NCI-H526 (cell line): ENCODE measurements at regions not wholly inside any gene's neighbourhood (a gene's known extent, or its start where the extent isn't known, plus 50 kb on each side); places are given as distances from the start of the nearest gene placed in this dataset.
"Not testable (repeated sequence)": the region's sequence is repeated elsewhere in the genome, so short reads cannot be mapped to it uniquely, and the experiment has no call there.

Experiments
- DNase-seq, 2 experiments: peaks; one replicate each; lab custom pipeline; 2025; lab: John Stamatoyannopoulos, UW

DNA sequence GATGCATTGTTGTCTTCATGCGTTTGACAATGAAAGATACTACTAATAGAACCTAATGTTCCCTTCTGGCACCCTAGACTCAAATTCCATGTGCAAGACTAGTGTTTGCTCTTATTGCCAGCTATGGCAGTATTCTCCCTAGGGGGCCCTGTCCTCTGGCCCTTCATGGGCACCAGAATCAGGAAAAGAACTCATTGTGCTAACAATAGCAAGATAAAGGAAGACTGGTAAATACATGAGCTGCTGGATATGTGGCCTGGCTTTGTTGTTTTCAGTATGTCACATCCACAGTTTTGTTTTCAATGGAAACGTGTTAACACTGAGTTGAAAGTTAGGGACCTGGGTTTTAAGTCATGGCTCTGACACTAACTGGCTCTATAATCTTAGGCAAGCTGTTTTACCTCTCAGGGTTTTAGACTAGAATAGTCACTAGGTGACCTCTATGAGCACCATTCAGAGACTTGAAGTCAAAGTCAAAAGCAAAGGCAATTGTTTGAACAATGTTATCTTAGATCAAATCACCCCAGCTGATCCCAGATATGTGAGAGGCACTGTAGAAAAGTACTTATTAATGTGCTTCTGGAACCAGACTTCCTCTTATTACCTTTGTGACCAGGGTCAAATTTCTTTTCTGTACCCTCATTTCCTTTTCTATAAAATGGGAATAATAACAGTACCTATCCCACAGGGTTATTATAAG lies 253.7 kb upstream of the DIAPH2 start:
- DNase-seq, result no peak

DNA sequence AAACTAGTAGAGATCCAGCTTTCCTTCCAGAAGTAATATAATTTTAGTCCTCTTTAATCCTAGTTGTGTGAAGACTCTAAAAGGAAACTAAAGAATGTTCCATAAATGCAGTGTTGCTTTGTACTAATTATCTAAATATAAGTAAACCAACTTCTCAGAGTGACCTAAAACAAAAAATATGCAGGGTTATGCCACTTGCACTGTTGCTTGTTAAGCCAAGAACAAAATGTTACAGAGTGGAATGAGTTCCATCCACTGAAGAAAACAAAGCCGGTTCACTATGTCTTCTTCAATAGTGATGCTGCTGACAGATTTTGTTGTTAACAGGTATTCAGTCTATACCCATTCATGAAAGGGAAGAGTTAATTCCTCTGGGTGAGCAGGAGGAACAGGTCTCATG lies 252.0 kb upstream of the DIAPH2 start:
- no peak for DNase-seq

DNA sequence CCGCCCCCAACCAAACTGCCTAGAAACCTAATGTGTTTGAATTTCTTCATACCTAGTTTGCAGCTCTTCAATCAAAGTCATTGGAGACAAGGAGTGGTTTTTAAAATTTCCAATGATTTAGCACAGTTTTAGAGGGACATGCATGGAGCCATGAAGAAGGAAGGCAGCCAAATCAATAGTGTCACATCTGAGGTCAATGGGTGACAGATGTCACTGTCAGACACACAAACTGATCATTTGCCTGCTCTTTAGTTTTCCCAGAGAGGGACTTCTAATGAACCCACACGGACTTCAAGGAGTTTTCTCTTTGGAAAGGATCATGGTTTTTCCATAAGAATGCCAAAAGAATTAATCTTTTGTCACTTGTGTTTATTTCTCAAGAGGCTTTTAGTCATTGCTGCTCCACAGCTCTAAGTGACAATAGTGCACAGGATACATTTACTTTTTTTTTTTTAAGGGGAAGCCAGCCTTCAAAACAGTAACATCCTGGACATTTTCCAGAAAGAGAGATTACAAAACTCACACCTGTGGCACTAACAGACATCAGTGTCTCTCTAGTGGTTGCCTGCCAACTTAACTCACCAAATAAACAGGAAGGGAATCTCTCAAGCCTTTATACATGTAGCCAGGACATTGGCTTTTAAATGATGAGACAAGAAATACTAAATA lies 251.1 kb upstream of the DIAPH2 start:
- no peak for DNase-seq

DNA sequence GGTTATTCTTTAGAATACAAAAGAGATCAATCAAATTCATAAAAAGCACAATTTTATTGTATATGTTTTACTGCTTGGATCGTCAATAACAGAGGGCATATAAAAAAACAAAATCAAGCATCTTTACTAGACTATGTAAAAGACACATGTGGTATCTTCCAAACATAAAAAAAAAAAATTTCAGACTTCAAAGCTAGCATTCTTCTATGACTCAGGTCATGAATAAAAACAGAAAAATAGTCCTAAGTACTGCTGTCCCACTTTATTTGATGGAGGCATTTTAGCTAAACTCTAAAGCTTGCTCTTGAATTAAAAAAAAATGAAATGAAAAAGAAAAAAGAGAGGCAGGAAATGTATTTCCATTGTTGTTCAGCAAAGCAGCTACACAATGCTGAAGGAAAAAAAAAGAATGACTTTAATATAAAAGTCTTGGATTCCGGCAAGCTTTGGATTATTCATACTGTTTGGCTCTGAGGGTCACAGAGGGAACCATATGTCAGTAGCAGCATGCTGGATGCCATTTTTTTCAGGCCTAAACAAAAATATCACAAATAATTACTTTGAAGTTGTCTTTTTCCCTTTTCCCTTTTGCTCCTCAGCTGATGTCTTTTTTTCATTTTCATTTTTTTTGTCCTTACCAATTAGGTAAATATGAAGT lies 249.1 kb upstream of the DIAPH2 start:
- no peak for DNase-seq

DNA sequence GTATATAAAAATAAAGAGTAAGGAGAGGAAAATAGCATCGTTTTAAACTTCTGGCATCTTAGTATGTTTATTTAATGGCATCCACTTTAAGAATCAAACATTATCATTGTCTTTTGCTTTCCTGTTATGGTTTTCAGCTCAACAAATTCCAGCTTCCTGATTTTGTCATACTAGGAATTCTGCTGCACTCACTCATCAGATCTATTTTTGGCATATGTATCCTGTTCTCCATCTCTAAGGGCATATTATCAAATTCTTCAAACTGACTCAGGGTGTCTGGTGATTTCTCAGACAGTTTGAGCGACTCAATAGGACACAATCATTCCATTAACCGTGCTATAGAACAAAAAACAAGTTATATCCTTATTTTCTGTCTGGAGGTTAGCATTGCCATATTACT lies 248.5 kb upstream of the DIAPH2 start:
- no peak for DNase-seq

DNA sequence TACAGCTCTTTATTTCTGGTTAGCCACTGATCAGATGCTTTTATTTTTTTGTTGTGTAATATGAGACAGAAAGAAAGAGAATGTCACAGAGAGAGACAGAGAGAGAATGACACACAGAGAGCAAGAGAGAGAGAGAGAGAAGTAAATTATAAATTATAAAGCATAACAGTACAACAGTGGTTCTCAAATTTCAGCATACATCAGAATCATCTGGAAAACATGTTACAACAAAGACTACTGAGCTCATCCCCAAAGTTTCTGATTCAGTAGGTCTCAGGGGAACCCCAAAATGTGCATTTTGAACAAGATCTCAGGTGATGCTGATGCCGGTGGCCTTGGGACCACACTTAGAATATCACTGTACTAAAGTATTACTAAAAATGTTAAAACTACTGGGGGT lies 245.8 kb upstream of the DIAPH2 start:
- no peak for DNase-seq

DNA sequence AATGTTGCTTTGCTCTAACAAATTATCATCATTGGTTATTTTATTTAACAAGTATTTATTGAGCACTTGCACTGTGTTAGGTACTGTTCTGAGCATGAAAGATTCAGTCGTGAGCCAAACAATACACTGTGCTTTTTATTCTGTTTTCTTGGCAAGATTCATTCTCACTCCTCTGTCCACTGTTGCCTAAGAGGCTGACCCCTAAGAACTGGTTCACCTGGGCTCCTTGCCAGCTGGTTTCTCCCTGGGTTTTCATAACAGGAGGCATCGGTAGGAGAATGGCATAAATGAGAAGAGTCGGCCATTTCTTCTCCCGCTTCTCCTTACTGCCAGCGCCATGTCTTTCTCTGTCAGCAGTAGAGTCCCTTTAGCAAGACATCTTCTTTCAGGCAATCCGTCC lies 243.7 kb upstream of the DIAPH2 start:
- DNase-seq, result no peak

DNA sequence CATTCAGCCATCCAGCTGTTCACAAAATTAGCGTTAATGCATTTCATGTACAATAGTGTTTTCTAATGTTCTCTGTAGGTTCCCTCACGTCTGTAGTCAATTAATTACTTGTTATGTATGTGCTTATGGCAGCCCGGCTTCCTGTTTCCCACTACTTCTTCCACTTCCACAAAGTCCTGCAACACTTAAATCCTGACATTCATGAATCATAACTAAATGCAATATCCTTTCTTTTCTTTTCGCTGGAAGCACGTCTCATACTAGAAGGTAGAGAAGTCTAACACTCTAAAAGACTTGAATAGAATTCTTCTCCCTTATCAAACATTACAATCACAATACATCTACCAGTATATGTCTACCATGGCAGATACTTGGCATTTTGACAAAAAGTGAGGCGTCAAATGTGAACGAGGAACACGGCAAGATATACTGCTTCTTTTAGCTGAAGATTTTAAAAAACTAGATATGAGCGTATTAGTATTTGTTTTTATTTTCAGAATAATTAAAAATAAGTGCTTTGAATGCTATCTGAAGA lies 239.0 kb upstream of the DIAPH2 start:
- DNase-seq, result no peak

DNA sequence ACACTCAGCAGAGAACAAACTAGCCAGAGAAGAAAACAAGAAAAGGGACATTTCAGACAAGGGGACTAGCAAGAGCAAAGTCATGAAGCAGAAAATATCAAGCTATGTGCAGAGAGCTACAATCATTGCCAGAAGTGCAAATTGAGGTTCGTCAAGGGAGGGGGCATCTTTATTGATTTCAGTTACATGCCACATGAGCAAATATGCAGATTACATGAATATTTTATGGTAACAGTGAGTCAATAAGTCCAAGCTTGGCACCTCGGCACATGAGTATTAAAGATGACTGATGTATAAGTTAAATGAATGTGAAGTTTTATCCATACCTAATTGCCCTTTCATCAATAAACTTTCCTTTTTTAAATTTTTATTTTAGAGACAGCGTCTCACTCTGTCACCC lies 238.1 kb upstream of the DIAPH2 start:
- DNase-seq, result no peak

DNA sequence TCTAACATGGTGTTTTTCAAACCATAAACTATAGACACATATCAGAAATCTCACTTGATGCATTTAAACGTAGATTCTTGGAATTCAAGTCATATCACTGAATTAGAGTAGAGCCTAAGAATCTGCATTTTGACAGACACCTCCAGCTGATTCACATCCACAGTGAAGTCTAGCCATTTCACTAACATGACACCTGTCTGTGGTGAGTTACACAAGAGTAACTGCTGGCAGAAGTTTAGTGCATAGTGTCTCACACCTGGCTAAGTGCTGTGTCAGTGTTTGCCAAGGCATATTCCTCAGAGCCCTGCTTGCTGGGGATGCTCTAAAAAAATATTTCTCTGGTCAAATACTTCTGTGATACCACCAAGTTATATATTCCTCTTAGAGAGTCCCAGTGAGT lies 237.5 kb upstream of the DIAPH2 start:
- DNase-seq, result no peak

DNA sequence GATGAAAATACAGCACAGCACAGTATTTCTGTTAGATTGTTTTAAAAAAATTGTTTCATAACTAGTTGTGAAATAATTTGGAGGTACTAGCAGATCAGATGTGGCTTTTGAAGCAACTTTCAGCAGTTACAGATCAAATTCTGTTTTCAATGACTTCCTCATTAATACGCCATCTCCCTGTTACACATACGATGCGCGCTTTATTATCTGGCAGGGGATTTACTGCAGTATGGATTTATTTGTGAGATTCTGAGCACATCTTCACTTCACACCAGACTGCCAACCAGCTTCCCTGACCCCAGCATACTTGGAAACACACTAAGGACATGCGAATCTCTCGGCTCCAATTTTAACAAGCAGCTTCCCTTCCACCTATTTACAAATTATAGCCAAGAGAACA lies 235.5 kb upstream of the DIAPH2 start:
- DNase-seq, result no peak

DNA sequence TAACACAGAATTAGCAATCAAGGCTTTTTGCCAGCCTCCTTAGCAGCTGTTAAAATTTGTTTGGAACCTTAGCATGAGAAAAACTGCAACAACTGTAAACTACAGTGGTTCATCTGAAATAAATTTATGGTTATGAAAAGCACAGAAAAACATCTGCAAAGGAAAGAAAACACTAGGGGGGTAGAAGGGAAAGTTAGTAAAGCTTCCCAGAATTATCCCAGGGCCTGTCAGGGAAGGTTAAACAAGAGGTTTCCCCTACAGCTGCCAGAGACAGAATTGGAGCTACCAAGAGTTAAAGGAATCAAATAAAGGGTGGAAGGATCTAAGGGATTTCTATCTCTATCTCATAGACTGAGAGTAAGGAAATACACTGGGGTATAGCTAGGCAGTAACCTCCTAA lies 234.7 kb upstream of the DIAPH2 start:
- no peak for DNase-seq

DNA sequence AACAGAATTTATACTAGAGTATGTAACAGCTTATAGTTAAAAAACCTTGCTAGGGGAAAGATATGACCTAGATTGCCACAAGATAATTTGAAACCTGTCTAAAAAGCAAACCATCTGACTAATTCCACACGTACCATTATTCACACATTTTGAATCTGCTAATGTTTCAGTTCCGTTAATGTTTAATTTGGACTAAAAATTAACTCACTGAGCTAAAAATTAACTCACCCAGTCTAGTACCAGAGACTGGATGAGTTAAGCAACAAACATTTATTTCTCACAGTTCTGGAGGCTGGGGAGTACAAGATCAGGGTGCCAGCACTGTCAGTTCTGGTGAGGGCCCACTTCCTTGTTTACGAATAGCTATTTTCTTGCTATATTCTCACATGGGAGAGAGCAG lies 231.5 kb upstream of the DIAPH2 start:
- DNase-seq, result no peak

DNA sequence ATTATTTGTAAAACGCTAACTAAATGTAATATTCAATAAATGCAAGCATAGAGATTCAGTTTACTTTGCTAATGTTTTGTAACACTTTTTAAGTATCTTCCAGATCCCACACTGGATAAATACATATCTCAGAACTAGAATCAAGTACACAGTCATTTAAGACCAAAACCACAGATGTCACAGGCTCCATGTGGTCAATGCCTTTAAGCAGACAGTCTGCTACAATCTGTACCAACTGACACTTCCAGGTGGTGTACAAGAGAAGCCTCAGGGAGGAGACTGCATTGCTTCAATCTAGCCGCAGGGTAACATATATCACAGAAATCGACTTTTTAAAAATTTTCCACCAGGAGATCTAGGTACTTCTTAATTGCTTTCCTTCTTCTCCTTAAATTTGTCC lies 229.6 kb upstream of the DIAPH2 start:
- no peak for DNase-seq

DNA sequence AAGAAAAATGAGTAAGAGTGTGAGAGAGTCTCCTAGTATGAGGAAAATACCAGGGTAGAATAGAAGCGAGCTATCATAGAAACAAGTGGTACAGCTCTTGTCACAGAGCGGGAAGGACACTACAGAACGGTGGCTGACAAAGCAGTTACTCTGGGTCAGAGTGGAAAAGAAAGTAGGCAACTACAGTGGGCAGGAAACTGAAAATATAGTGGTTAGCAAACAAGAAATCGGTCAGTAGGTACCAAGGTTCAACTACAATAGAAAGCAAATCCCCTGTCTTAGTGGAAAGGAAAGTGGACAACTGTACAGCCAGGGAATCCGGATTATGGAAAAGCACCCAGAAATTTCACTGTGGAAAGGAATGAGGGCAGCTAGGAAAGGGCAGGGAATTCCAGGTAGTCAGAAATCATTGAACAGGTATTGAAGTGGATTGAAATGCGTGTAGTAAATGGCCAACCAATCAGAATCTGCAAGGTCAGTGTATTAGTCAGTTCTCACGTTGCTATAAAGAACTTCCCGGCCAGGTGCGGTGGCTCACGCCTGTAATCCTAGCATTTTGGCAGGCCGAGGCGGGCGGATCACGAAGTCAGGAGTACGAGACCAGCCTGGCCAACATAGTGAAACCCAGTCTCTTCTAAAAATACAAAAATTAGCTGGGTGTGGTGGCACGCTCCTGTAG lies 219.6 kb upstream of the DIAPH2 start:
- no peak for DNase-seq

DNA sequence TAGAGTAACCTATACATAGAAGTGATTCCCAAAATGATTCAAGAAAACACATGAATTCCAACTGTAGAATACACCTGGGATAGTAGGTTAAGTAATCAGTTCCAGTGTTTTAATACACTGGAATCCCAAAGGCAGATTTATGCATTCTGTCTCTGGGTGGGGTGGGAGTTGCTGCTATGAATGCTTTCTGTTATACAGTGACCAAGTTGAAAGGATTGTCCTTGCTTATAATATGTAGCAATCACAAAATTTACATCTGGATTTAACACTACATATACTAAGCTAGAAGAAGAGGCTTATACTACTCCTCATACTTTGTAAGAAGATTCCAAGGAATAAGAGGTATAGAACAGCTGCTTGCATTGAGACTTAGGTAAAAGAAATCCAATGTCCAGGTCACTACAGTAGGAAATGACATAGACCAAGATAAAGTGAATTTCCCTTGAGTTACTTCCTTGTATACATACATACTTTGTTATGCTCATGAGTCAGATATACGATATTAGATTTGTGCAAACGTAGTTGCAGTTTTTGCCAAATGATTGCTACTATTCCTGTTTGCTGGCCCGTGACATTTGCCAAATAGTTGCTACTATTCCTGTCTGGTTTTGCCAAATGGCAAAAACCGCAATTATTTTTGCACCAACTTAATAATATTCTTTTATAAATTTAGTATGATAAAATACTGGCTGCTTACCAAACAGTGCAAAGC lies 210.5 kb upstream of the DIAPH2 start:
- no peak for DNase-seq

DNA sequence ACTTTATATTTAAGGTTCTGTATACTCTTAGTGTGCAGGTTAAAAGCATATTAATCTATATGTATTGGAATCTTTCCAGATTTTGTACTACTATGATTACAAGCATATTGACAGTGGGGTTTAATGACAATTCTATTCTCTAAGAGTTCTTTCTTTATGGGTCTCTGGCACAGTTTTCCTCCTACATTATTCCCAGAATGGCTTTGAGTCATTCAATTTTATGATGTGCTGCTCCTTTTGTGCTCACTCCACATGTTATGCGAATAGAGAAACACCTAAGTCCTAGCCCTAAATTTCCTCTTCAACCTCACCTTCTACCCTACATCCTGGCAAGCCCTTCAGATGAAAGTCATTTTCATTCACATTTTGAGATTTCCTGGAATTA lies 209.9 kb upstream of the DIAPH2 start:
- no peak for DNase-seq

DNA sequence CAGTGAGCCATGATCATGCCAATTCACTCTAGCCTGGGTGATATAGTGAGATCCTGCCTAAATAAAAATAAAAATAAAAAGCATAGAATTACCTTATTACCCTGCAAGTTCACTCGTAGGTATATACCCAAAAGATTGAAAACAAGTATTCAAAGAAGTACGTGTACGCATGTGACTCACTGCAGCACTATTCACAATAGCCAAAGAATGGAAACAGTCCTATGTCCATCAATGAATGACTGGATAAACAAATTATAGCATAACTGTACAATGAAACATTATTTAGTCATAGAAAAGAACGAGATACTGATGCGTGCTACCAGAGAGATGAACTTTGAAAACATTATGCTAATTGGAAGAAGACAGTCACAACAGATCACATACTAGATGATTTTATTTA lies 204.6 kb upstream of the DIAPH2 start:
- DNase-seq, result no peak

DNA sequence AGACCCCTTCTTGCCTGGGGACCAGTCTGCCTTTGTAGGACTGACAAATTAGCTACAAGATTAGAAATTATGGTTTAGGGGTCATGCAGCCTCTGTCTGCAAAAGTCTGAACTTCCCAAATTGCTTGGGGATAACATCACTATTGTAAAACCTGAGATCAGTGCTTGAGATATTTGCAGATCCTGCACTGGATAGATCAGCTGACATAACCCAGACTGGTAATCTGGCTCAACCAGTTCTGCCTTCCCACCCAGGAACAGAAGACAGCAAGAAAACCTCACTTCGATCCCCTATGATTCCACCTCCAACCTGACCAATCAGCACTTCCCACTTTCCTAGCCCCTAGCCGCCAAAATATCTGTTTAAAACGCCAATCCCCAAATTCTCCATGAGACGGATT lies 202.8 kb upstream of the DIAPH2 start:
- no peak for DNase-seq

DNA sequence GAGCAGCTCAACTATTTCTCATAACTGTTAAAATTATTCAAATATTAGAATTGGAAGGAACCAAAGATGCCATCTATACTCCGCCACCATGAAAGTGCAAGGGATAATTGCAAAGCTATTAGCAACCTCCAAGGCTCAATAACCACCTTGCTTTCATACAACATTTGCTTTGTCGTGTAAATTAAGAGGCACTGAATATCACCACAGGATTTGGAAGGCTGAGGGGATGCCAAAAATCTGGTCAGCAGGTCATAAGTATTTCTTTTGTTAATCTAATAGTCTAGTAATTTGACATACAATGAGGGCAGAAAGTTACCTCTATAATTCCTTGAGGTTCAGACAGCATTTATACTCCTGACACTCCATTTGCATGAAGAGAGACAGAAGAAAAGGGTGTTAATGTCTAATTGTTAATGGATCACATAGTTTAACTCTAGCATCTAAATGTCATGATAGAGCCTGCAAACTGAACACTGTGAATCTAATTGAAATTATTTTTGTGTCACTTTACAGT lies 200.9 kb upstream of the DIAPH2 start:
- no peak for DNase-seq

DNA sequence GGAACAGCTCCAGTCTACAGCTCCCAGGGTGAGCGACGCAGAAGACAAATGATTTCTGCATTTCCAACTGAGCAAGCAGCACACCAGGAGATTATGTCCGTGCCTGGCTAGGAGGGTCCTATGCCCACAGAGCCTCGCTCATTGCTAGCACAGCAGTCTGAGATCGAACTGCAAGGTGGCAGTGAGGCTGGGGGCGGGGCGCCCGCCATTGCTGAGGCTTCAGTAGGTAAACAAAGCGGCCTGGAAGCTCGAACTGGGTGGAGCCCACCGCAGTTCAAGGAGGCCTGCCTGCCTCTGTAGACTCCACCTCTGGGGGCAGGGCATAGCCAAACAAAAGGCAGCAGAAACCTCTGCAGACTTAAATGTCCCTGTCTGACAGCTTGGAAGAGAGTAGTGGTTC lies 198.0 kb upstream of the DIAPH2 start:
- not testable (repeated sequence) for DNase-seq

DNA sequence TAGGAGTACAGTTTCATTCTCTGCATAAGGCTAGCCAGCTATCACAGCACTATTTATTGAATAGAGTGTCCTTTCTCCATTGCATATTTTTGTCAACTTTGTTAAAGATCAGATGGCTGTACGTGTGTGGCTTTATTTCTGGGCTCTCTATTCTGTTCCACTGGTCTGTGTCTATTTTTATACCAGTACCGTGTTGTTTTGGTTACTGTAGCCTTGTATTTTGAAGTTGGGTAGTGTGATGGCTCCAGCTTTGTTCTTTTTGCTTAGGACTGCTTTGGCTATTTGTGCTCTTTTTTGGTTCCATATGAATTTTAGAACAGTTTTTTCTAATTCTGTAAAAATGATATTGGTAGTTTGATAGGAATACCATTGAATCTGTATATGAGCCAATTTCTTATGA lies 182.1 kb upstream of the DIAPH2 start:
- no peak for DNase-seq
